Osteoblast (primary cell): ENCODE measurements at regions not wholly inside any gene's neighbourhood (a gene's known extent, or its start where the extent isn't known, plus 50 kb on each side); places are given as distances from the start of the nearest gene placed in this dataset.

Experiments used
- DNase-seq: peaks from one replicate; pipeline ENCODE4 v3.0.0; 2011; ENCODE audit warnings: low spot score, mixed read lengths; ENCODE audit not compliant: insufficient read length; ENCODE audit errors: missing footprints
- H2AFZ ChIP-seq: 2 replicates; pipeline ENCODE4 v1.6.0; 2011; ENCODE audit warnings: mild to moderate bottlenecking, low read length
- H3K27ac ChIP-seq: 2 replicates; pipeline ENCODE4 v1.5.1; 2011; ENCODE audit warnings: mild to moderate bottlenecking, low read depth, low read length, moderate library complexity
- H3K27me3 ChIP-seq: 2 replicates; pipeline ENCODE4 v1.6.0; 2012; ENCODE audit warnings: mild to moderate bottlenecking, control low read depth, inconsistent platforms, low read length, moderate library complexity; ENCODE audit not compliant: insufficient read depth
- H3K36me3 ChIP-seq: 2 replicates; pipeline ENCODE4 v1.5.1; 2011; ENCODE audit warnings: mild to moderate bottlenecking, low read length, control low read depth, moderate library complexity; ENCODE audit not compliant: insufficient read depth
- H3K4me1 ChIP-seq: 2 replicates; pipeline ENCODE4 v1.5.1; 2011; ENCODE audit warnings: mild to moderate bottlenecking, low read length, control low read depth, moderate library complexity; ENCODE audit not compliant: insufficient read depth
- H3K4me2 ChIP-seq: 2 replicates; pipeline ENCODE4 v1.6.0; 2011; ENCODE audit warnings: mild to moderate bottlenecking, low read length; ENCODE audit not compliant: insufficient read depth
- H3K4me3 ChIP-seq: fragments of 200-600 bp; sonication (generic); 3 replicates; pipeline ENCODE4 v1.5.1; 2012; ENCODE audit warnings: mild to moderate bottlenecking, low read length, inconsistent platforms; ENCODE audit not compliant: insufficient read depth
- H3K79me2 ChIP-seq: 2 replicates; pipeline ENCODE4 v1.6.0; 2012; ENCODE audit warnings: mild to moderate bottlenecking, low read length, control low read depth, inconsistent platforms; ENCODE audit not compliant: insufficient read depth
- H3K9me3 ChIP-seq: 2 replicates; pipeline ENCODE4 v1.5.1; 2011; ENCODE audit warnings: low read depth, low read length, control low read depth
- H4K20me1 ChIP-seq: 2 replicates; pipeline ENCODE4 v1.6.0; 2012; ENCODE audit warnings: mild to moderate bottlenecking, low read length, control low read depth; ENCODE audit not compliant: insufficient read depth
- CTCF ChIP-seq: IDR thresholded peaks from 2 replicates; pipeline ENCODE4 v1.5.1; 2011; ENCODE audit warnings: mild to moderate bottlenecking, low read depth, low read length, moderate library complexity; ENCODE audit errors: extremely low read depth

GRCh38 chr5:104635227-104635626 lies 1072.6 kb upstream of the NUDT12 start:
- no peaks in the 10 kb centered on the region for H3K36me3 ChIP-seq
- H4K20me1 ChIP-seq: no peaks in the 10 kb centered on the region
- no peaks in the 10 kb centered on the region for H3K79me2 ChIP-seq
- H3K4me3 ChIP-seq: no peak overlapping the region
- H3K4me1 ChIP-seq: no peaks in the 10 kb centered on the region
- no peak for TF ChIP-seq CTCF
- H3K4me2 ChIP-seq: no peak overlapping the region
- no peak overlapping the region for H2AFZ ChIP-seq
- H3K27me3 ChIP-seq: no peaks in the 10 kb centered on the region
- DNase-seq: peak; percentile 43
- H3K27ac ChIP-seq: no peak overlapping the region
- no peaks in the 10 kb centered on the region for H3K9me3 ChIP-seq

DNA sequence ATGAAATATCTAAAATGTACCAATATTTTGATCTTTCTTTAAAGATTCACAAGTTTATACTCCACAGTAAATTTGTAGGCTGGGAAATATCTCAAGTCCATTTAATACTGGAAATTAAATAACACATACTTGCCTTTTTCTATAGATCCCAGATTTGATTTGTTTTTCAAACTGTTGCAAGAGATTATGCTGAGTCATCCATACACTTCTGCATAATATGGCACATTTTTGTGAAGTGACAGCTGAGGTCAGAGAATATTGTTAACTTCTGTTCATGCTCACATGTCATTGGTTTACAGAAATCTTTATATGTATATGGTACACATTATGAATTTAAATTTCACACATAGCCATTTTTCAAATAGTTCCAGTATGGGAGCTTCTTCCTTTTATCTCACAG lies 1066.3 kb upstream of the NUDT12 start:
- H3K27ac ChIP-seq: no peak overlapping the region
- no peaks in the 10 kb centered on the region for H3K27me3 ChIP-seq
- no peaks in the 10 kb centered on the region for H3K36me3 ChIP-seq
- DNase-seq: no peak
- H3K4me3 ChIP-seq: no peak overlapping the region
- no peaks in the 10 kb centered on the region for H3K79me2 ChIP-seq
- H4K20me1 ChIP-seq: no peaks in the 10 kb centered on the region
- H3K4me1 ChIP-seq: no peaks in the 10 kb centered on the region
- no peak for TF ChIP-seq CTCF
- H3K4me2 ChIP-seq: no peak overlapping the region
- no peak overlapping the region for H2AFZ ChIP-seq
- no peaks in the 10 kb centered on the region for H3K9me3 ChIP-seq

DNA sequence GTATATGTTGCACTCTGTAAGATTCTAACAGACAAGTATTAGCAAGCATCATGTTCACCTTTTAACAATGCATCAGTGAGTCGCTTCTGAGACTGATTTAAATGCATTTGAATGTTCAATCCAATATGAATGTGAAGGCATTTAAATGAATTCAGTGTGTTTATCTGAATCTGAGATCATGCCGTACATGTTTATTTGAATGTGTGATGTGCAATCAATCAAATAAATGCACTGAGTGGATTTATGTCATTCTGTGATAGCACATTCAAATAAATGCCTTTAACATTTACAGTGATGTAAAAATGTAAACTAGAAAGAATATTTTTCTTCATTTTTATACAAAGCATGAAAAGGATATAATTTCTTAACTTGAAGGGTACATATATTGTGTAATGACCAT lies 1063.5 kb upstream of the NUDT12 start:
- Histone ChIP-seq H3K27me3 (no peaks in the 10 kb centered on the region), H3K4me1 (no peaks in the 10 kb centered on the region), H2AFZ (no peak overlapping the region), H4K20me1 (no peaks in the 10 kb centered on the region), H3K9me3 (no peaks in the 10 kb centered on the region), H3K79me2 (no peaks in the 10 kb centered on the region), H3K27ac (no peak overlapping the region), H3K4me2 (no peak overlapping the region), H3K36me3 (no peaks in the 10 kb centered on the region), H3K4me3 (no peak overlapping the region)
- TF ChIP-seq CTCF: no peak
- DNase-seq: no peak

- H3K4me3 ChIP-seq: no peak overlapping the region
- no peak overlapping the region for H3K27ac ChIP-seq
- no peaks in the 10 kb centered on the region for H4K20me1 ChIP-seq
- no peaks in the 10 kb centered on the region for H3K4me1 ChIP-seq
- H3K79me2 ChIP-seq: no peaks in the 10 kb centered on the region
- no peak overlapping the region for H2AFZ ChIP-seq
- no peaks in the 10 kb centered on the region for H3K36me3 ChIP-seq
- DNase-seq: no peak
- H3K27me3 ChIP-seq: no peaks in the 10 kb centered on the region
- no peaks in the 10 kb centered on the region for H3K9me3 ChIP-seq
- no peak overlapping the region for H3K4me2 ChIP-seq
- TF ChIP-seq CTCF: no peak
Measured at GRCh38 chr5:104612005-104612404, 1049.4 kb upstream of the NUDT12 start.
